Psoas muscle (tissue), 7 donors: ENCODE measurements at regions not wholly inside any gene's neighbourhood (a gene's known extent, or its start where the extent isn't known, plus 50 kb on each side); places are given as distances from the start of the nearest gene placed in this dataset.
"Not testable (repeated sequence)": the region's sequence is repeated elsewhere in the genome, so short reads cannot be mapped to it uniquely, and the experiment has no call there.

Experiments
- ATAC-seq, 4 donors: fragments of 200-7000 bp; cut with Tn5 transposase; one replicate each; pipeline ENCODE4 v1.9.1; 2020; ENCODE audit warnings: moderate library complexity in 3 of 4, mild to moderate bottlenecking in 2 of 4
- DNase-seq, 2 donors: peaks; one replicate each; pipeline ENCODE4 v3.0.0-alpha.2; 2020
- H3K27ac ChIP-seq: fragments of 200-600 bp; one replicate; pipeline ENCODE4 v1.8.0; 2022
- H3K27me3 ChIP-seq, 3 donors: fragments of 200-600 bp in 1 of 3; one replicate each; pipeline versions ENCODE4 v1.6.1 to v1.8.0; 2013 to 2022; ENCODE audit warnings: low read length in 2 of 3, mild to moderate bottlenecking in 2 of 3, moderate library complexity in 1 of 3; ENCODE audit not compliant: insufficient read depth in 3 of 3
- H3K36me3 ChIP-seq, 2 donors: fragments of 200-600 bp in 1 of 2; one replicate each; pipeline versions ENCODE4 v1.6.1 to v1.8.0; 2013 to 2022; ENCODE audit warnings: low read depth in 1 of 2, mild to moderate bottlenecking in 1 of 2, moderate library complexity in 1 of 2; ENCODE audit not compliant: insufficient read depth in 1 of 2
- H3K4me1 ChIP-seq: fragments of 200-600 bp; one replicate; pipeline ENCODE4 v1.8.0; 2022
- H3K4me3 ChIP-seq: fragments of 200-600 bp; one replicate; pipeline ENCODE4 v1.8.0; 2022; ENCODE audit warnings: mild to moderate bottlenecking
- H3K9me3 ChIP-seq: fragments of 200-600 bp; one replicate; pipeline ENCODE4 v1.8.0; 2022
- WGBS, 3 donors: extraction: QIAGEN DNeasy Blood & Tissue Kit; methylation state at CpG; one replicate each; pipeline versions ENCODE4 v1.1.6 to v1.1.7; 2013; 5-methylcytosine and 5-hydroxymethylcytosine counted together
- intact Hi-C, 2 donors: fragments of 100-400 bp; cut with DNase I; formaldehyde crosslinking; loops; one replicate each; pipeline versions ENCODE4 v1.11.0 to v1.14.2; 2022
- donor health status: healthy with polysubstance abuse.
- donor health status: DM: no; HTN: no; CAD: no; lungs with moderate emphysema.
- donor health status: Bipolar disorder and iron deficiency.
- donor health status: healthy.
- donor health status: DM: yes; HTN: yes; CAD: no.
- donor health status: DM: no; HTN: no; CAD: no.
- donor health status: DM: yes; HTN: yes; CAD: no.

- H3K27ac ChIP-seq, ATAC-seq, H3K27me3 ChIP-seq, intact Hi-C loops, H3K36me3 ChIP-seq, H3K4me1 ChIP-seq, H3K9me3 ChIP-seq, H3K4me3 ChIP-seq, DNase-seq: not testable (repeated sequence)
- WGBS, 3 donors, result 84% methylated on average over 3 of the region's 13 CpGs; no CpG with 5 or more reads in 2 of the 3 donors
These were observed 95.0 kb downstream of the GTF2H2C_2 start for GRCh38 chr5:70510161-70510560.

GRCh38 chr5:70510811-70511210 lies 95.6 kb downstream of the GTF2H2C_2 start:
- intact Hi-C loops, H3K36me3 ChIP-seq, H3K9me3 ChIP-seq, H3K27ac ChIP-seq, H3K27me3 ChIP-seq, ATAC-seq, H3K4me3 ChIP-seq, H3K4me1 ChIP-seq: not testable (repeated sequence)
- DNase-seq, result peak in 1 of 2 donors; percentile 39
- 53 to 72% (median 71%) methylated on average over 3 to 9 of the region's 16 CpGs for WGBS, 3 donors
